Endothelial cell of umbilical vein (primary cell): ENCODE measurements at regions not wholly inside any gene's neighbourhood (a gene's known extent, or its start where the extent isn't known, plus 50 kb on each side); places are given as distances from the start of the nearest gene placed in this dataset.

Source experiments
- BruUV-seq: library from RNA; stranded (reverse); fragments of 400-500 nt; replicated peaks from 2 replicates; lab custom pipeline; 2021; lab: Mats Ljungman, UMichigan
- CTCF ChIA-PET: fragments of 300-600, 350-600 bp; sonication (Branson Sonifier 250); formaldehyde crosslinking; loops from one replicate; lab custom pipeline; 2021; ENCODE audit warnings: antibody characterized with exemption, inconsistent platforms; lab: Charles Lee
- POLR2A ChIA-PET: fragments of 300-600, 350-600 bp; sonication (Branson Sonifier 250); formaldehyde crosslinking; loops from one replicate; lab custom pipeline; 2021; ENCODE audit warnings: antibody characterized with exemption, inconsistent platforms; lab: Charles Lee
- DNase-seq: peaks from one replicate; pipeline ENCODE4 v3.0.0-alpha.2; 2011; ENCODE audit warnings: low read depth, low spot score
- FAIRE-seq: peaks from 2 replicates; lab custom pipeline; 2011; peaks lifted over from hg19 to GRCh38; lab: Jason Lieb, UNC
- H2AFZ ChIP-seq: 2 replicates; pipeline ENCODE4 v1.6.0; 2012; ENCODE audit warnings: low read depth, low read length, control low read depth, inconsistent platforms
- H3K27ac ChIP-seq: 2 replicates; pipeline ENCODE4 v1.5.1; 2011; ENCODE audit warnings: low read depth, mild to moderate bottlenecking, control low read depth, low read length, moderate library complexity; ENCODE audit not compliant: insufficient read depth
- H3K27me3 ChIP-seq, 2 experiments: 2 replicates each; pipeline versions ENCODE4 v1.6.0 to v1.6.1; 2011; ENCODE audit warnings: low read length in 2 of 2, mixed read lengths in 1 of 2; ENCODE audit not compliant: control insufficient read depth in 2 of 2, insufficient read depth in 2 of 2
- H3K36me3 ChIP-seq, 2 experiments: 2 replicates in 1 of 2; 3 replicates in 1 of 2; pipeline ENCODE4 v1.5.1; 2011; ENCODE audit warnings: low read length in 2 of 2, mild to moderate bottlenecking in 1 of 2, moderate library complexity in 1 of 2; ENCODE audit not compliant: control insufficient read depth in 2 of 2, insufficient read depth in 2 of 2; ENCODE audit errors: extremely low read depth in 1 of 2
- H3K4me1 ChIP-seq: 3 replicates; pipeline ENCODE4 v1.5.1; 2011; ENCODE audit warnings: mild to moderate bottlenecking, low read length; ENCODE audit not compliant: control insufficient read depth, insufficient read depth; ENCODE audit errors: extremely low read depth
- H3K4me2 ChIP-seq: 2 replicates; pipeline ENCODE4 v1.6.1; 2011; ENCODE audit warnings: low read length, control low read depth, mixed read lengths; ENCODE audit not compliant: insufficient read depth
- H3K4me3 ChIP-seq, 3 experiments: fragments of 200-600 bp in 1 of 3; sonication (generic), shearing (Covaris generic) in 1 of 3; replicated peaks in 1 of 3; 2 replicates each; pipeline ENCODE4 v1.5.1; 2011 to 2016; ENCODE audit warnings: control low read depth in 3 of 3, low read length in 3 of 3, mild to moderate bottlenecking in 2 of 3, inconsistent platforms in 1 of 3, low read depth in 1 of 3, moderate library complexity in 1 of 3; ENCODE audit not compliant: insufficient read depth in 1 of 3
- H3K79me2 ChIP-seq: 2 replicates; pipeline ENCODE4 v1.6.0; 2012; ENCODE audit warnings: low read length, inconsistent platforms; ENCODE audit not compliant: control insufficient read depth, insufficient read depth
- H3K9ac ChIP-seq: replicated peaks from 2 replicates; pipeline ENCODE3; 2011; ENCODE audit warnings: low read length, control low read depth; ENCODE audit not compliant: insufficient read depth; ENCODE audit errors: extremely low read depth
- H3K9me1 ChIP-seq: replicated peaks from 3 replicates; pipeline ENCODE4 v1.6.0; 2011; ENCODE audit warnings: mild to moderate bottlenecking, low read length; ENCODE audit not compliant: control insufficient read depth, insufficient read depth; ENCODE audit errors: extremely low read depth
- H3K9me3 ChIP-seq: replicated peaks from 2 replicates; pipeline ENCODE4 v1.5.1; 2012; ENCODE audit warnings: low read length, inconsistent platforms; ENCODE audit not compliant: control insufficient read depth, insufficient read depth
- H4K20me1 ChIP-seq: replicated peaks from 2 replicates; pipeline ENCODE3; 2011; ENCODE audit warnings: mild to moderate bottlenecking, low read length; ENCODE audit not compliant: control insufficient read depth, insufficient read depth; ENCODE audit errors: extremely low read depth
- CTCF ChIP-seq, 2 donors: IDR thresholded peaks; 1 replicate in 1 of 2; 2 replicates in 1 of 2; pipeline ENCODE4 v1.5.1; 2011; ENCODE audit warnings: low read length in 2 of 2, mild to moderate bottlenecking in 2 of 2, moderate library complexity in 2 of 2, control low read depth in 1 of 2, inconsistent platforms in 1 of 2, low read depth in 1 of 2; ENCODE audit not compliant: insufficient read depth in 1 of 2; ENCODE audit errors: extremely low read depth in 1 of 2
- EZH2 ChIP-seq: IDR thresholded peaks from 2 replicates; pipeline ENCODE4 v1.6.1; 2012; ENCODE audit warnings: borderline replicate concordance, low read depth, mild to moderate bottlenecking, moderate library complexity, low read length, inconsistent platforms; ENCODE audit not compliant: severe bottlenecking
- FOS ChIP-seq: IDR thresholded peaks from 2 replicates; pipeline ENCODE4 v1.6.1; 2011; ENCODE audit warnings: mild to moderate bottlenecking, low read length, moderate library complexity, borderline replicate concordance; ENCODE audit not compliant: insufficient read depth
- GATA2 ChIP-seq: IDR thresholded peaks from 2 replicates; pipeline ENCODE4 v1.7.0; 2011; ENCODE audit warnings: low read depth, mild to moderate bottlenecking, moderate library complexity, mixed read lengths, low read length; ENCODE audit not compliant: insufficient read length, insufficient read depth
- JUN ChIP-seq: IDR thresholded peaks from 2 replicates; pipeline ENCODE4 v1.6.1; 2011; ENCODE audit warnings: borderline replicate concordance, low read depth; ENCODE audit not compliant: insufficient read length, insufficient read depth
- MAX ChIP-seq: IDR thresholded peaks from 2 replicates; pipeline ENCODE4 v1.6.1; 2011; ENCODE audit not compliant: insufficient read depth, insufficient read length
- MYC ChIP-seq: IDR thresholded peaks from one replicate; pipeline ENCODE4 v1.6.1; 2011; ENCODE audit warnings: mild to moderate bottlenecking, low read depth, low read length
- POLR2A ChIP-seq: IDR thresholded peaks from 2 replicates; pipeline ENCODE4 v1.6.1; 2012; ENCODE audit warnings: low read depth, mild to moderate bottlenecking, control low read depth, low read length
- POLR2AphosphoS5 ChIP-seq: IDR thresholded peaks from 2 replicates; pipeline ENCODE4 v1.6.1; 2012; ENCODE audit warnings: low read depth, mild to moderate bottlenecking, control low read depth, low read length, moderate library complexity; ENCODE audit not compliant: insufficient read depth
- dilution Hi-C: fragments of 300-500 bp; cut with MboI; formaldehyde crosslinking; loops from one replicate; pipeline ENCODE4 v1.15.0; 2019; ENCODE audit warnings: low sequenced_read_pairs; ENCODE audit not compliant: extremely low pct_ligation_motif_present
- intact Hi-C: fragments of 100-400 bp; cut with micrococcal nuclease; formaldehyde crosslinking; loops from one replicate; pipeline ENCODE4 v1.10.0; 2022

- Histone ChIP-seq H3K4me3 (no peak overlapping the region), H3K9me3 (no peaks in the 10 kb centered on the region), H3K9ac (no peak overlapping the region), H3K27ac (no peak overlapping the region), H2AFZ (no peak overlapping the region), H3K79me2 (no peaks in the 10 kb centered on the region), H4K20me1 (no peaks in the 10 kb centered on the region), H3K36me3 (no peaks in the 10 kb centered on the region), H3K9me1 (no peaks in the 10 kb centered on the region), H3K4me1 (no peaks in the 10 kb centered on the region), H3K4me2 (no peak overlapping the region), H3K27me3 (no peaks in the 10 kb centered on the region)
- no peak for DNase-seq
- ChIA-PET CTCF (no interaction called here), POLR2A (no interaction called here)
- TF ChIP-seq JUN = no peak
- no peak for TF ChIP-seq POLR2A
- BruUV-seq = no TSS peak
- dilution Hi-C loops (no loop called here), intact Hi-C loops (no loop called here)
- FAIRE-seq = no peak
These were observed 1402.3 kb upstream of the LRRTM1 start for GRCh38 chr2:81706856-81707255.

- no peaks in the 10 kb centered on the region for H3K27me3 ChIP-seq
- BruUV-seq = no TSS peak
- DNase-seq = no peak
- H3K9ac ChIP-seq = no peak overlapping the region
- no peaks in the 10 kb centered on the region for H4K20me1 ChIP-seq
- intact Hi-C loops (no loop called here), dilution Hi-C loops (no loop called here)
- no peak overlapping the region for H3K27ac ChIP-seq
- no peaks in the 10 kb centered on the region for H3K79me2 ChIP-seq
- no peaks in the 10 kb centered on the region for H3K9me3 ChIP-seq
- TF ChIP-seq MAX = no peak
- no peak for TF ChIP-seq JUN
- no peak for TF ChIP-seq GATA2
- TF ChIP-seq EZH2 = no peak
- TF ChIP-seq POLR2A = no peak
- no peak for TF ChIP-seq FOS
- TF ChIP-seq CTCF (IDR thresholded peaks at IDR 0.05; ENCODE audit: extremely low read depth in 1 of 2, insufficient read depth in 1 of 2, low read depth in 1 of 2, low read length in 2 of 2) = no peak
- no peak for TF ChIP-seq POLR2AphosphoS5
- TF ChIP-seq MYC = no peak
- ChIA-PET POLR2A (no interaction called here), CTCF (no interaction called here)
- no peak overlapping the region for H3K4me2 ChIP-seq
- no peak for FAIRE-seq
- H3K36me3 ChIP-seq = no peaks in the 10 kb centered on the region
- H3K9me1 ChIP-seq = no peaks in the 10 kb centered on the region
- no peak overlapping the region for H2AFZ ChIP-seq
- no peak overlapping the region for H3K4me3 ChIP-seq
- no peaks in the 10 kb centered on the region for H3K4me1 ChIP-seq
These were observed 1399.3 kb upstream of the LRRTM1 start for GRCh38 chr2:81703831-81704230.
